ENCODE measurements at regions not wholly inside any gene's neighbourhood (a gene's known extent, or its start where the extent isn't known, plus 50 kb on each side); places are given as distances from the start of the nearest gene placed in this dataset.
"Not testable (repeated sequence)": the region's sequence is repeated elsewhere in the genome, so short reads cannot be mapped to it uniquely, and the experiment has no call there.

- H3K27me3 Mint-ChIP-seq (ENCODE audit: insufficient read depth, unreplicated experiment), result no peaks in the 10 kb centered on the region
Measured at GRCh38 chrX:116321711-116322110, 114.7 kb upstream of the SLC6A14 start.

GRCh38 chrX:116332026-116332425, 104.4 kb upstream of the SLC6A14 start:
- CTCF ChIA-PET; DNase-seq; POLR2A ChIA-PET; H3K9me3 Mint-ChIP-seq (ENCODE audit: unreplicated experiment); H3K4me1 ChIP-seq; H3K4me1 Mint-ChIP-seq (ENCODE audit: low read depth, unreplicated experiment); H3K27me3 ChIP-seq (replicated peaks; ENCODE audit: control insufficient read depth, insufficient read depth, low read length); H3K4me3 ChIP-seq (ENCODE audit: low read depth, low read length); BruUV-seq (replicated peaks); H3K36me3 ChIP-seq (ENCODE audit: control insufficient read depth, insufficient read depth, low read length); intact Hi-C loops (cut with micrococcal nuclease; ENCODE audit: unreplicated experiment); H3K9me3 ChIP-seq; H3K27ac Mint-ChIP-seq (ENCODE audit: unreplicated experiment); H3K4me3 Mint-ChIP-seq (ENCODE audit: unreplicated experiment); H3K36me3 Mint-ChIP-seq (ENCODE audit: insufficient read depth, unreplicated experiment); H3K27me3 Mint-ChIP-seq (ENCODE audit: insufficient read depth, unreplicated experiment): not testable (repeated sequence)

More at GRCh38 chrX:116321711-116322110, 114.7 kb upstream of the SLC6A14 start:
- no TSS peak for BruUV-seq (replicated peaks)
- POLR2A ChIA-PET, result no interaction called here
- no peaks in the 10 kb centered on the region for H3K9me3 ChIP-seq
- H3K4me3 ChIP-seq (ENCODE audit: low read depth, low read length), result no peak overlapping the region
- no peak for DNase-seq
- CTCF ChIA-PET, result interaction anchor here (0.6 kb wide), 1 partner anchor 992 kb away, joined by 5 read pairs; no protein-coding TSS in a partner anchor
- H3K36me3 Mint-ChIP-seq (ENCODE audit: insufficient read depth, unreplicated experiment), result no peaks in the 10 kb centered on the region
- no peaks in the 10 kb centered on the region for H3K4me1 Mint-ChIP-seq (ENCODE audit: low read depth, unreplicated experiment)
- intact Hi-C loops (cut with micrococcal nuclease; ENCODE audit: unreplicated experiment), result no loop called here
- no peak overlapping the region for H3K4me3 Mint-ChIP-seq (ENCODE audit: unreplicated experiment)
- no peaks in the 10 kb centered on the region for H3K36me3 ChIP-seq (ENCODE audit: control insufficient read depth, insufficient read depth, low read length)
- H3K9me3 Mint-ChIP-seq (ENCODE audit: unreplicated experiment), result no peaks in the 10 kb centered on the region
- TF ChIP-seq, protein P1, sequence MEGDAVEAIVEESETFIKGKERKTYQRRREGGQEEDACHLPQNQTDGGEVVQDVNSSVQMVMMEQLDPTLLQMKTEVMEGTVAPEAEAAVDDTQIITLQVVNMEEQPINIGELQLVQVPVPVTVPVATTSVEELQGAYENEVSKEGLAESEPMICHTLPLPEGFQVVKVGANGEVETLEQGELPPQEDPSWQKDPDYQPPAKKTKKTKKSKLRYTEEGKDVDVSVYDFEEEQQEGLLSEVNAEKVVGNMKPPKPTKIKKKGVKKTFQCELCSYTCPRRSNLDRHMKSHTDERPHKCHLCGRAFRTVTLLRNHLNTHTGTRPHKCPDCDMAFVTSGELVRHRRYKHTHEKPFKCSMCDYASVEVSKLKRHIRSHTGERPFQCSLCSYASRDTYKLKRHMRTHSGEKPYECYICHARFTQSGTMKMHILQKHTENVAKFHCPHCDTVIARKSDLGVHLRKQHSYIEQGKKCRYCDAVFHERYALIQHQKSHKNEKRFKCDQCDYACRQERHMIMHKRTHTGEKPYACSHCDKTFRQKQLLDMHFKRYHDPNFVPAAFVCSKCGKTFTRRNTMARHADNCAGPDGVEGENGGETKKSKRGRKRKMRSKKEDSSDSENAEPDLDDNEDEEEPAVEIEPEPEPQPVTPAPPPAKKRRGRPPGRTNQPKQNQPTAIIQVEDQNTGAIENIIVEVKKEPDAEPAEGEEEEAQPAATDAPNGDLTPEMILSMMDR (IDR thresholded peaks at IDR 0.05; ENCODE audit: insufficient read depth in 1 of 2, low read depth in 1 of 2, low read length in 1 of 2, severe bottlenecking in 1 of 2, unreplicated experiment in 1 of 2), result no peak
- H3K27ac Mint-ChIP-seq (ENCODE audit: unreplicated experiment), result no peak overlapping the region
- no peaks in the 10 kb centered on the region for H3K27me3 ChIP-seq (replicated peaks; ENCODE audit: control insufficient read depth, insufficient read depth, low read length)
- H3K4me1 ChIP-seq, result no peaks in the 10 kb centered on the region

- DNase-seq; H3K27ac Mint-ChIP-seq (ENCODE audit: unreplicated experiment); BruUV-seq (replicated peaks); H3K9me3 Mint-ChIP-seq (ENCODE audit: unreplicated experiment); H3K4me3 Mint-ChIP-seq (ENCODE audit: unreplicated experiment); H3K4me1 ChIP-seq; H3K36me3 Mint-ChIP-seq (ENCODE audit: insufficient read depth, unreplicated experiment); H3K4me3 ChIP-seq (ENCODE audit: low read depth, low read length); H3K9me3 ChIP-seq; intact Hi-C loops (cut with micrococcal nuclease; ENCODE audit: unreplicated experiment); H3K27me3 ChIP-seq (replicated peaks; ENCODE audit: control insufficient read depth, insufficient read depth, low read length); H3K27me3 Mint-ChIP-seq (ENCODE audit: insufficient read depth, unreplicated experiment); CTCF ChIA-PET; H3K36me3 ChIP-seq (ENCODE audit: control insufficient read depth, insufficient read depth, low read length); H3K4me1 Mint-ChIP-seq (ENCODE audit: low read depth, unreplicated experiment); POLR2A ChIA-PET: not testable (repeated sequence)
Measured at GRCh38 chrX:116334797-116335196, 101.6 kb upstream of the SLC6A14 start.

DNA sequence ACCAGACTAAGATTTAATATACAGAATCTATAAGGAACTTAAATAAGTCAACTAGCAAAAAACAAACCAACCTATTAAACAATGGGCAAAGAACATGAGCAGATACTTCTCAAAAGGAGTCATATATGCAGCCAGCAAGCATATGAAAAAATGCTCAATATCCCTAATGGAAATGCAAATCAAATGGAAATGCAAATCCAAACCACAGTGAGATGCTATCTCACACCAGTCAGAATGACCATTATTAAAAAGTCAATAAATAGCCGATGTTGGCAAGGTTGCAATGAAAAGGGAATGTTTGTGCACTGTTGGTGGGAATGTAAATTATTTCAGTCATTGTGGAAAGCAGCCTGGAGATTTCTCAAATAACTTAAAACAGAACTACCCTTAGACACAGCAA, 97.0 kb upstream of the SLC6A14 start:
- DNase-seq, result no peak
- Histone ChIP-seq H3K27me3 (replicated peaks; ENCODE audit: control insufficient read depth, insufficient read depth, low read length) (no peaks in the 10 kb centered on the region), H3K4me1 (no peaks in the 10 kb centered on the region), H3K9me3 (no peaks in the 10 kb centered on the region), H3K36me3 (ENCODE audit: control insufficient read depth, insufficient read depth, low read length) (no peaks in the 10 kb centered on the region), H3K4me3 (ENCODE audit: low read depth, low read length) (no peak overlapping the region)
- ChIA-PET CTCF (no interaction called here), POLR2A (no interaction called here)
- BruUV-seq (replicated peaks), result no TSS peak
- no peaks in the 10 kb centered on the region for H3K9me3 Mint-ChIP-seq (ENCODE audit: unreplicated experiment)
- TF ChIP-seq, protein P1 (IDR thresholded peaks at IDR 0.05; ENCODE audit: insufficient read depth in 1 of 2, low read depth in 1 of 2, low read length in 1 of 2, severe bottlenecking in 1 of 2, unreplicated experiment in 1 of 2), result no peak
- H3K27me3 Mint-ChIP-seq (ENCODE audit: insufficient read depth, unreplicated experiment), result no peaks in the 10 kb centered on the region
- intact Hi-C loops (cut with micrococcal nuclease; ENCODE audit: unreplicated experiment), result no loop called here
- H3K4me1 Mint-ChIP-seq (ENCODE audit: low read depth, unreplicated experiment), result no peaks in the 10 kb centered on the region
- no peaks in the 10 kb centered on the region for H3K36me3 Mint-ChIP-seq (ENCODE audit: insufficient read depth, unreplicated experiment)
- H3K4me3 Mint-ChIP-seq (ENCODE audit: unreplicated experiment), result no peak overlapping the region
- H3K27ac Mint-ChIP-seq (ENCODE audit: unreplicated experiment), result no peak overlapping the region
